ENCODE measurements at regions not wholly inside any gene's neighbourhood (a gene's known extent, or its start where the extent isn't known, plus 50 kb on each side); places are given as distances from the start of the nearest gene placed in this dataset.

GRCh38 chr15:69668039-69668705 lies 215.6 kb downstream of the RPLP1 start:
- TF ChIP-seq EZH2 (IDR thresholded peaks at IDR 0.05; ENCODE audit: low read length) (no peak), CTCF (optimal IDR thresholded peaks at IDR 0.05 in 1 of 3, IDR thresholded peaks at IDR 0.05 in 1 of 3, conservative IDR thresholded peaks at IDR 0.05 in 1 of 3; ENCODE audit: extremely low read depth in 1 of 3, insufficient read depth in 2 of 3, low read length in 3 of 3) (no peak)

All from keratinocyte (primary cell).